ENCODE measurements at regions not wholly inside any gene's neighbourhood (a gene's known extent, or its start where the extent isn't known, plus 50 kb on each side); places are given as distances from the start of the nearest gene placed in this dataset.
"Not testable (repeated sequence)": the region's sequence is repeated elsewhere in the genome, so short reads cannot be mapped to it uniquely, and the experiment has no call there.

DNA sequence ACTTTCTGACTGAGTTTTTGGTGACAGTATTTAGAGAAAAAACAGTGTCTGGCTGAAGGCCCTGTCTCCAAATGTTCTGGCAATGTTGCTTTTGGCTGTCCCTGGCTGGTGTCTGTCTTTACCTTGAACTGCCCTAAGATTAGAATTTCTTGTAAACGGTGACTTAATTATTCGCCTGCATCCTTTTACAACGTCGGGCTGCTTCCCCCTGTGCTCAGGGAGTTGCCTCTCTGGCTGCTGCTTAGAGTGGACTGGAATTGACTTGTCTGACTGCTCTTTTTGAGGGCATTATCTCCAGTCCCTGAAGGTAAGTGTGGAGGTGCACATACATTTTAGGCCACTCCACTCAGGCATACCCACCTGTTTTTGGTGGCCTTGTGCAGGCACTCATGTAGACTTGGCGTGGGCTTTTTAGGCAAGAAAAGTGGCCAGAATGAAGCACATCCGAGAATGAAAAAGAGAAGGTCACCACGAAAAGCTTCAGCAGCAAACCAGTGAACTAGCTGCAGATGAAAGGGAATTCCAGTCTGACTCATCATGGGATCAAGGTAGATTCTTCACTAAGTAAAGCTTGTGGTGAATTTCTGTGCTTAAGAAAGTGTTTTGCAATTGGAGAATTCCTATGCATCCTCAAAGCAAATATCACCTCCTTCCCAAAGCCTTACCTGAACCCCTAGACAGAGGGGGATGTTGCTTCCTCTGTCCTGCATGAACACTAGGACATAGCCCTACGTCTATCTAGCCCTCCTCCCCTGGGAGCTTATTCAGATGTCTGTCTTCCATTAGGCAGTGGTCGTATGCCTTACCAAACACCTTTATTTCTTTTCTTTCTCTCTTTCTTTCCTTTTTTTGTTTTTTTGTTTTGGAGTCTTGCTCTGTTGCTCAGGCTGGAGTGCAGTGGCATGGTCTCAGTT lies 230.3 kb upstream of the TRIB2 start:
- Histone ChIP-seq H3K9ac (ENCODE audit: insufficient read length, low read depth) (no peak overlapping the region), H3K36me3 (ENCODE audit: insufficient read depth, insufficient read length, low read length) (no peaks in the 10 kb centered on the region), H3K4me1 (ENCODE audit: insufficient read depth, insufficient read length) (no peaks in the 10 kb centered on the region), H3K9me3 (ENCODE audit: insufficient read depth, low read length) (peaks cover 8% of the 10 kb centered on the region; the same call in 1 of the 2 replicates), H3K27me3 (ENCODE audit: insufficient read depth, insufficient read length) (no peaks in the 10 kb centered on the region), H3K4me3 (ENCODE audit: insufficient read length, low read depth) (no peak overlapping the region)
- TF ChIP-seq YY1 (IDR thresholded peaks at IDR 0.05; ENCODE audit: insufficient read depth, insufficient read length): no peak
- TF ChIP-seq SUZ12 (IDR thresholded peaks at IDR 0.05; ENCODE audit: extremely low read depth, insufficient read depth, insufficient read length): no peak
- TF ChIP-seq ZNF274 (IDR thresholded peaks at IDR 0.05; ENCODE audit: low read depth, low read length): no peak
- DNase-seq (ENCODE audit: low read depth, low spot score): peak; percentile 20

DNA sequence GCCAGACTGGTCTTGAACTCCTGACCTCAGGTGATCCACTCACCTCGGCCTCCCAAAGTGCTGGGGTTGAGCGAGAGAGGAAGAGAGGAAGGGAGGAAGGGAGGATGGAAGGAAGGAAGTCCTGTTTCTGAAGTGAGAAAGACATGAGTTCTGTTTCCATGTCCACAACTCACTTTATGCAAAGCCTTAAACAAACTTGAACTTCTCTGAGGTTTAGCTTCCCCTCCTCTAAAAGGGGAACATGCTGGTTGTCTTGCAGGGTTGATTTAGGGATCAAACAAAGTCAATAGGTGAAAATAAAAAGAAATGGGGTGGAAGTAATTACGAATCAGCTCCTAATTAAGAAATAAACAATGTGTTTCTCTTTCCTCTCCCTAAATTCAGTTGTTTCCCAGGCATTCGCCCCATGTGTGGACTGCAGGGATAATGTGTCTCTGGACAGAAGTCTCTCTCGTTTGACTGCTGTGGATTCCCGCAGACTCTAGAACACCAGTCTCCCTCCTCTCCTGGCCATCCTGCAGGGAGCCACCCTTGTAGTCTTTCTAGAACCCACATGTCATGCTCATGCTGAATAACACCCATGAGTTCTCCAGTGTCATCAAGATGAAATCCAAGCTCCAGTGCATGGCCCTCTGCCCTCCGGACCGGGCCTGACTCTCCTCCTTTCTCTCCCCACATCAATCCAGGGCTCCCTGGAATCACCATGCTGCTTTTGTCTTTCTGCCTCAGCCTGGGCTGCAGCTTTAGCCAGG lies 229.3 kb upstream of the TRIB2 start:
- Histone ChIP-seq H3K4me1 (ENCODE audit: insufficient read depth, insufficient read length) (no peaks in the 10 kb centered on the region), H3K9ac (ENCODE audit: insufficient read length, low read depth) (no peak overlapping the region), H3K36me3 (ENCODE audit: insufficient read depth, insufficient read length, low read length) (no peaks in the 10 kb centered on the region), H3K9me3 (ENCODE audit: insufficient read depth, low read length) (peaks cover 8% of the 10 kb centered on the region; the same call in 1 of the 2 replicates), H3K4me3 (ENCODE audit: insufficient read length, low read depth) (no peak overlapping the region), H3K27me3 (ENCODE audit: insufficient read depth, insufficient read length) (no peaks in the 10 kb centered on the region)
- DNase-seq (ENCODE audit: low read depth, low spot score): no peak
- no peak for TF ChIP-seq ZNF274 (IDR thresholded peaks at IDR 0.05; ENCODE audit: low read depth, low read length)
- TF ChIP-seq SUZ12 (IDR thresholded peaks at IDR 0.05; ENCODE audit: extremely low read depth, insufficient read depth, insufficient read length): no peak
- no peak for TF ChIP-seq YY1 (IDR thresholded peaks at IDR 0.05; ENCODE audit: insufficient read depth, insufficient read length)

- Histone ChIP-seq H3K9ac (ENCODE audit: insufficient read length, low read depth) (no peak overlapping the region), H3K27me3 (ENCODE audit: insufficient read depth, insufficient read length) (no peaks in the 10 kb centered on the region), H3K4me3 (ENCODE audit: insufficient read length, low read depth) (no peak overlapping the region), H3K9me3 (ENCODE audit: insufficient read depth, low read length) (peaks cover 3% of the 10 kb centered on the region; the same call in 1 of the 2 replicates), H3K4me1 (ENCODE audit: insufficient read depth, insufficient read length) (no peaks in the 10 kb centered on the region), H3K36me3 (ENCODE audit: insufficient read depth, insufficient read length, low read length) (no peaks in the 10 kb centered on the region)
- no peak for TF ChIP-seq YY1 (IDR thresholded peaks at IDR 0.05; ENCODE audit: insufficient read depth, insufficient read length)
- DNase-seq (ENCODE audit: low read depth, low spot score): no peak
These were observed 228.1 kb upstream of the TRIB2 start for GRCh38 chr2:12488352-12489318.

GRCh38 chr2:12490641-12491040 lies 226.1 kb upstream of the TRIB2 start:
- DNase-seq (ENCODE audit: low read depth, low spot score): no peak
- no peaks in the 10 kb centered on the region for H3K4me1 ChIP-seq (ENCODE audit: insufficient read depth, insufficient read length)
- no peak overlapping the region for H3K4me3 ChIP-seq (ENCODE audit: insufficient read length, low read depth)
- H3K9me3 ChIP-seq (ENCODE audit: insufficient read depth, low read length): no peaks in the 10 kb centered on the region
- H3K27me3 ChIP-seq (ENCODE audit: insufficient read depth, insufficient read length): no peaks in the 10 kb centered on the region
- H3K36me3 ChIP-seq (ENCODE audit: insufficient read depth, insufficient read length, low read length): no peaks in the 10 kb centered on the region
- no peak for TF ChIP-seq ZNF274 (IDR thresholded peaks at IDR 0.05; ENCODE audit: low read depth, low read length)
- TF ChIP-seq SUZ12 (IDR thresholded peaks at IDR 0.05; ENCODE audit: extremely low read depth, insufficient read depth, insufficient read length): no peak
- TF ChIP-seq YY1 (IDR thresholded peaks at IDR 0.05; ENCODE audit: insufficient read depth, insufficient read length): no peak
- H3K9ac ChIP-seq (ENCODE audit: insufficient read length, low read depth): no peak overlapping the region

DNA sequence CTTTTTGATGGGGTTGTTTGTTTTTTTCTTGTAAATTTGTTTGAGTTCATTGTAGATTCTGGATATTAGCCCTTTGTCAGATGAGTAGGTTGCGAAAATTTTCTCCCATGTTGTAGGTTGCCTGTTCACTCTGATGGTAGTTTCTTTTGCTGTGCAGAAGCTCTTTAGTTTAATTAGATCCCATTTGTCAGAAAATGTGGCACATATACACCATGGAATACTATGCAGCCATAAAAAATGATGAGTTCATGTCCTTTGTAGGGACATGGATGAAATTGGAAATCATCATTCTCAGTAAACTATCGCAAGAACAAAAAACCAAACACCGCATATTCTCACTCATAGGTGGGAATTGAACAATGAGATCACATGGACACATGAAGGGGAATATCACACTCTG lies 224.4 kb upstream of the TRIB2 start:
- H3K27me3 ChIP-seq (ENCODE audit: insufficient read depth, insufficient read length): not testable (repeated sequence)

DNA sequence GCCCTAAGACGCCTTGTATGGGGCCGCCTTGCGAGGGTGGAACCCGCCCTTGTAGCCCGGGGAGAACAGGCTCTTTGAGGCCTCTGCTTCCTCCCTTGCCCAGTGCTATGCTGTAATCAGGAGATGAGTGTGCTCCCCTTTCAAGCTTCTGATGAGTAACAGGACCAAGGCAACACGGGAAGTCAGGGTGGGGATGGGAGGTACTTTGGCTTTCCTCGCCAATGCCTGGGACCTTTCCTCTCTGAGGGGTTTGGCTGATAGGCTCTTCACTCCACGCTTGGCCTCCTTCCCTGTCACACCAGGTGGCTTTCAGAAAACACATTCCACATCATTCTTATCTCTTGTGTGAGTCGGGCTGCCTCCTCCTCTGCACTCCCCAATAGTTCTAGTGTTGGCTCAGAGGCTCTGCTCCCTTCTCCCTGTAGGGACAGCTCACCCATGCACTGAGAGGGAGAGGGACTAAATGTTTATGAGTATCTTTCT lies 223.7 kb upstream of the TRIB2 start:
- Histone ChIP-seq H3K27me3 (ENCODE audit: insufficient read depth, insufficient read length) (no peaks in the 10 kb centered on the region), H3K9ac (ENCODE audit: insufficient read length, low read depth) (no peak overlapping the region), H3K4me1 (ENCODE audit: insufficient read depth, insufficient read length) (no peaks in the 10 kb centered on the region), H3K4me3 (ENCODE audit: insufficient read length, low read depth) (no peak overlapping the region), H3K9me3 (ENCODE audit: insufficient read depth, low read length) (no peaks in the 10 kb centered on the region), H3K36me3 (ENCODE audit: insufficient read depth, insufficient read length, low read length) (no peaks in the 10 kb centered on the region)
- TF ChIP-seq SUZ12 (IDR thresholded peaks at IDR 0.05; ENCODE audit: extremely low read depth, insufficient read depth, insufficient read length) (no peak), YY1 (IDR thresholded peaks at IDR 0.05; ENCODE audit: insufficient read depth, insufficient read length) (no peak), ZNF274 (IDR thresholded peaks at IDR 0.05; ENCODE audit: low read depth, low read length) (no peak)
- DNase-seq (ENCODE audit: low read depth, low spot score): no peak

More for the DNA sequence above, 224.4 kb upstream of the TRIB2 start:
- not testable (repeated sequence) for H3K36me3 ChIP-seq (ENCODE audit: insufficient read depth, insufficient read length, low read length); DNase-seq (ENCODE audit: low read depth, low spot score); H3K4me1 ChIP-seq (ENCODE audit: insufficient read depth, insufficient read length); H3K9ac ChIP-seq (ENCODE audit: insufficient read length, low read depth); H3K9me3 ChIP-seq (ENCODE audit: insufficient read depth, low read length); H3K4me3 ChIP-seq (ENCODE audit: insufficient read length, low read depth)
